Common myeloid progenitor, CD34-positive (primary cell): ENCODE measurements at regions not wholly inside any gene's neighbourhood (a gene's known extent, or its start where the extent isn't known, plus 50 kb on each side); places are given as distances from the start of the nearest gene placed in this dataset.
"Not testable (repeated sequence)": the region's sequence is repeated elsewhere in the genome, so short reads cannot be mapped to it uniquely, and the experiment has no call there.

Experiments
- CTCF ChIA-PET: fragments of 350-600 bp; sonication (Branson Sonifier 250); formaldehyde crosslinking; loops from one replicate; lab custom pipeline; 2021; ENCODE audit warnings: antibody characterized with exemption; lab: Charles Lee
- POLR2A ChIA-PET: fragments of 350-600 bp; sonication (Branson Sonifier 250); formaldehyde crosslinking; loops from one replicate; lab custom pipeline; 2021; ENCODE audit warnings: antibody characterized with exemption; lab: Charles Lee
- DNase-seq, 3 donors: peaks; one replicate each; pipeline versions ENCODE4 v3.0.0 to v3.0.0-alpha.2; 2013
- H3K27ac ChIP-seq, 2 experiments: 1 replicate in 1 of 2; 2 replicates in 1 of 2; pipeline ENCODE4 v1.7.0; 2013; ENCODE audit warnings: inconsistent platforms in 2 of 2, low read length in 2 of 2, mild to moderate bottlenecking in 2 of 2, low read depth in 1 of 2, moderate library complexity in 1 of 2; ENCODE audit not compliant: severe bottlenecking in 2 of 2, insufficient read depth in 1 of 2, poor library complexity in 1 of 2
- H3K27me3 ChIP-seq, 5 experiments: replicated peaks in 2 of 5; 1 replicate in 3 of 5; 2 replicates in 2 of 5; pipeline versions ENCODE4 v1.6.1 to v1.7.0; 2013; ENCODE audit warnings: low read length in 4 of 5, mild to moderate bottlenecking in 2 of 5, moderate library complexity in 2 of 5, inconsistent platforms in 1 of 5; ENCODE audit not compliant: insufficient read depth in 5 of 5, control insufficient read depth in 4 of 5
- H3K36me3 ChIP-seq, 4 experiments: 1 replicate in 2 of 4; 2 replicates in 2 of 4; pipeline versions ENCODE4 v1.6.1 to v1.7.0; 2013; ENCODE audit warnings: low read length in 3 of 4, control low read depth in 1 of 4, mild to moderate bottlenecking in 1 of 4; ENCODE audit not compliant: control insufficient read depth in 4 of 4, insufficient read depth in 4 of 4
- H3K4me1 ChIP-seq, 4 experiments: 1 replicate in 3 of 4; 2 replicates in 1 of 4; pipeline versions ENCODE4 v1.6.1 to v1.7.1; 2013; ENCODE audit warnings: low read length in 3 of 4, mild to moderate bottlenecking in 3 of 4, control low read depth in 1 of 4, inconsistent platforms in 1 of 4, moderate library complexity in 1 of 4; ENCODE audit not compliant: control insufficient read depth in 4 of 4, insufficient read depth in 4 of 4; ENCODE audit errors: control extremely low read depth in 1 of 4
- H3K4me3 ChIP-seq, 7 experiments: 1 replicate in 4 of 7; 2 replicates in 3 of 7; pipeline versions ENCODE4 v1.5.1 to v1.7.0; 2013; ENCODE audit warnings: mild to moderate bottlenecking in 7 of 7, low read length in 6 of 7, moderate library complexity in 6 of 7, inconsistent platforms in 2 of 7, low read depth in 2 of 7, control low read depth in 1 of 7; ENCODE audit not compliant: insufficient read depth in 4 of 7, control insufficient read depth in 1 of 7; ENCODE audit errors: extremely low read depth in 1 of 7
- H3K9me3 ChIP-seq, 5 experiments: 1 replicate in 4 of 5; 2 replicates in 1 of 5; pipeline versions ENCODE4 v1.6.1 to v1.7.1; 2013; ENCODE audit warnings: low read length in 4 of 5, mild to moderate bottlenecking in 2 of 5, inconsistent platforms in 1 of 5, low read depth in 1 of 5, moderate library complexity in 1 of 5; ENCODE audit not compliant: control insufficient read depth in 4 of 5, insufficient read depth in 2 of 5; ENCODE audit errors: control extremely low read depth in 1 of 5
- WGBS: methylation state at CpG from one replicate; pipeline ENCODE4 v1.1.5; 2013; ENCODE audit not compliant: insufficient coverage; 5-methylcytosine and 5-hydroxymethylcytosine counted together

GRCh38 chr14:41549821-41550607, 56.7 kb upstream of the LRFN5 start:
- CTCF ChIA-PET: no interaction called here
- 36% methylated on average over 1 of the region's 2 CpGs for WGBS
- Histone ChIP-seq H3K27me3 (peaks cover 0 to 2% (median 0%) of the 10 kb centered on the region in 5 experiments), H3K36me3 (no peaks in the 10 kb centered on the region), H3K4me1 (no peaks in the 10 kb centered on the region), H3K4me3 (no peak overlapping the region), H3K9me3 (no peaks in the 10 kb centered on the region), H3K27ac (no peak overlapping the region)
- POLR2A ChIA-PET: no interaction called here
- DNase-seq: no peak

- Histone ChIP-seq H3K4me3 (no peak overlapping the region), H3K36me3 (no peaks in the 10 kb centered on the region), H3K27me3 (peaks cover 0 to 2% (median 0%) of the 10 kb centered on the region in 5 experiments), H3K27ac (no peak overlapping the region), H3K4me1 (no peaks in the 10 kb centered on the region), H3K9me3 (no peaks in the 10 kb centered on the region)
- 93% methylated on average over 2 of the region's 2 CpGs for WGBS
- POLR2A ChIA-PET: no interaction called here
- no peak for DNase-seq
- CTCF ChIA-PET: no interaction called here
Observed at GRCh38 chr14:41549282-41549681, 57.4 kb upstream of the LRFN5 start.

DNA sequence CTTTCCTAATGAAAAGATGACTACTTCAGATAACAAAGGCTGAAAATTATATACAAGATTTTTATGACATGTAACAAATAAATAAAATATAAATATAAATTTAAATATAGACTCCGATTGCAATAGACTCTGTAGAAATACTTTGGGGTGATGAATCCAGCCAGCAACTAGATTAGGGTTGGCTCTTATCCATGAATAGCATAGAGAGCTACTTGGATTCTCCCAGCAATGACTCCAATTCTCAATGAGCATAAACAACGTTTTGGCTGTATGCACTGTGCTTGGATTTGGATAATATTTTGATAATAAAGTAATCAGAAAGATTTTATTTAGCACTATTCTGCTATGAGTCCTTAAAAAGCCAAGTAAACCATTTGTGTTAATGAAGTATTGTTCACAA, 58.0 kb upstream of the LRFN5 start:
- H3K9me3 ChIP-seq: no peaks in the 10 kb centered on the region
- H3K4me3 ChIP-seq: no peak overlapping the region
- no peak for DNase-seq
- CTCF ChIA-PET: no interaction called here
- H3K4me1 ChIP-seq: no peaks in the 10 kb centered on the region
- WGBS: 100% methylated on average over 1 of the region's 2 CpGs
- no peak overlapping the region for H3K27ac ChIP-seq
- H3K27me3 ChIP-seq: peaks cover 0 to 2% (median 0%) of the 10 kb centered on the region in 5 experiments
- POLR2A ChIA-PET: no interaction called here
- no peaks in the 10 kb centered on the region for H3K36me3 ChIP-seq

- 100% methylated on average over 2 of the region's 3 CpGs for WGBS
- H3K4me1 ChIP-seq: no peaks in the 10 kb centered on the region
- POLR2A ChIA-PET: no interaction called here
- no peak for DNase-seq
- H3K27ac ChIP-seq: no peak overlapping the region
- peaks cover 0 to 6% (median 4%) of the 10 kb centered on the region in 5 experiments for H3K9me3 ChIP-seq
- CTCF ChIA-PET: no interaction called here
- no peaks in the 10 kb centered on the region for H3K36me3 ChIP-seq
- no peaks in the 10 kb centered on the region for H3K27me3 ChIP-seq
- no peak overlapping the region for H3K4me3 ChIP-seq
Observed at GRCh38 chr14:41541333-41541732, 65.3 kb upstream of the LRFN5 start.

GRCh38 chr14:41532255-41532654, 74.4 kb upstream of the LRFN5 start:
- ChIA-PET POLR2A (no interaction called here), CTCF (no interaction called here)
- Histone ChIP-seq H3K36me3 (no peaks in the 10 kb centered on the region), H3K4me3 (no peak overlapping the region), H3K9me3 (no peaks in the 10 kb centered on the region), H3K27me3 (no peaks in the 10 kb centered on the region), H3K4me1 (no peaks in the 10 kb centered on the region), H3K27ac (no peak overlapping the region)
- WGBS: no CpG with 5 or more reads among the region's 2 CpGs
- DNase-seq: no peak

DNA sequence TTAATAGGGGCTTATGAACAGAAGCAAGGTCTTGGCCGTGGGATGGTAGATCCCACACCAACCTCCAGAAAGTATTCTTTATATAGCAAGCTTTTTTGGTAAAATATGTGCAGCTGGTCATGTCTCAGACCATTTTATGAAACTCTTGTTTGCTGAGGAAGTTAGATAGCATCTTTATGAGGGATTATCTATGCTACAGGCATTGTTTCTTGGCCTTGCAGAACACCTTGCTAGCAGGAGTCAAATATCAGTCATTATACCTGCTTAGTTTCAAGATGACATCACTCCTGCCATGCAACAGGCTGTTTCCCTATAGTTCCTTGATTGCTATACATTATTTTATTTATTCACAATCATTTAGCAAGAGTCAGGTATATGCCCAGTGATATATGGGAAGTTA, 84.8 kb upstream of the LRFN5 start:
- Histone ChIP-seq H3K36me3 (no peaks in the 10 kb centered on the region), H3K27me3 (no peaks in the 10 kb centered on the region)

GRCh38 chr14:41518030-41518429, 88.6 kb upstream of the LRFN5 start:
- POLR2A ChIA-PET, CTCF ChIA-PET, H3K36me3 ChIP-seq, H3K27me3 ChIP-seq, H3K4me1 ChIP-seq, H3K9me3 ChIP-seq, H3K4me3 ChIP-seq, H3K27ac ChIP-seq, DNase-seq: not testable (repeated sequence)
- 100% methylated on average over 2 of the region's 11 CpGs for WGBS

More for the DNA sequence above, 84.8 kb upstream of the LRFN5 start:
- ChIA-PET POLR2A (no interaction called here), CTCF (no interaction called here)
- Histone ChIP-seq H3K27ac (no peak overlapping the region), H3K9me3 (no peaks in the 10 kb centered on the region), H3K4me3 (no peak overlapping the region), H3K4me1 (no peaks in the 10 kb centered on the region)
- no peak for DNase-seq
- WGBS: no CpG with 5 or more reads among the region's 1 CpG
